Neural progenitor cell (in vitro differentiated cells): ENCODE measurements at regions not wholly inside any gene's neighbourhood (a gene's known extent, or its start where the extent isn't known, plus 50 kb on each side); places are given as distances from the start of the nearest gene placed in this dataset.

Experiments used
- CTCF ChIP-seq: fragments of 200-600 bp; sonication (generic); IDR thresholded peaks from 2 replicates; pipeline ENCODE4 v1.5.1; 2017; ENCODE audit warnings: antibody characterized with exemption, mild to moderate bottlenecking
- EZH2 ChIP-seq: fragments of 200-600 bp; sonication (generic); IDR thresholded peaks from 2 replicates; pipeline ENCODE4 v1.6.1; 2017; ENCODE audit warnings: antibody characterized with exemption, mild to moderate bottlenecking, moderate library complexity
- EZH2phosphoT487 ChIP-seq: fragments of 200-600 bp; sonication (generic); IDR thresholded peaks from 2 replicates; pipeline ENCODE4 v1.6.1; 2017; ENCODE audit warnings: antibody characterized with exemption

- TF ChIP-seq CTCF (no peak), EZH2phosphoT487 (peak; percentile 49), EZH2 (no peak)
Measured at GRCh38 chr17:70499067-70499786, 329.9 kb downstream of the KCNJ2 start.
